Parathyroid adenoma (tissue), 2 donors: ENCODE measurements at regions not wholly inside any gene's neighbourhood (a gene's known extent, or its start where the extent isn't known, plus 50 kb on each side); places are given as distances from the start of the nearest gene placed in this dataset.
A peak's percentile ranks its signal among the peaks of the same experiment; 100 is the strongest.

Source experiments
- H2AFZ ChIP-seq: fragments of 300-600 bp; sonication (generic); one replicate; pipeline ENCODE4 v1.7.0; 2017; ENCODE audit warnings: antibody characterized with exemption, mild to moderate bottlenecking
- H3K27ac ChIP-seq: fragments of 300-600 bp; sonication (generic); one replicate; pipeline ENCODE4 v1.7.0; 2017
- H3K27me3 ChIP-seq: fragments of 300-600 bp; sonication (generic); one replicate; pipeline ENCODE4 v1.7.0; 2017; ENCODE audit warnings: low read length; ENCODE audit not compliant: control insufficient read depth, insufficient read depth
- H3K36me3 ChIP-seq: fragments of 300-600 bp; sonication (generic); one replicate; pipeline ENCODE4 v1.7.0; 2017; ENCODE audit warnings: low read length; ENCODE audit not compliant: control insufficient read depth, insufficient read depth
- H3K4me1 ChIP-seq: fragments of 300-600 bp; sonication (generic); one replicate; pipeline ENCODE4 v1.7.0; 2017; ENCODE audit warnings: control low read depth
- H3K4me2 ChIP-seq: fragments of 300-600 bp; sonication (generic); one replicate; pipeline ENCODE4 v1.7.0; 2017; ENCODE audit warnings: low read length
- H3K4me3 ChIP-seq: fragments of 300-600 bp; sonication (generic); one replicate; pipeline ENCODE4 v1.7.0; 2017; ENCODE audit warnings: low read depth, low read length
- H3K79me2 ChIP-seq: fragments of 300-600 bp; sonication (generic); one replicate; pipeline ENCODE4 v1.7.0; 2017; ENCODE audit warnings: control low read depth
- H3K9ac ChIP-seq: fragments of 300-600 bp; sonication (generic); one replicate; pipeline ENCODE4 v1.7.0; 2017; ENCODE audit warnings: mild to moderate bottlenecking
- H3K9me3 ChIP-seq: fragments of 300-600 bp; sonication (generic); one replicate; pipeline ENCODE4 v1.7.0; 2017; ENCODE audit warnings: low read length; ENCODE audit not compliant: control insufficient read depth
- TF ChIP-seq, protein P1 (sequence below): fragments of 300-600 bp; sonication (generic); IDR thresholded peaks from one replicate; pipeline ENCODE4 v1.7.0; 2017; ENCODE audit warnings: antibody characterized with exemption, mild to moderate bottlenecking
- donor health status: primary hyperparathyroidism.

GRCh38 chr18:24543086-24543794 lies 82.8 kb downstream of the HRH4 start:
- Histone ChIP-seq H3K79me2 (no peaks in the 10 kb centered on the region), H3K9me3 (no peaks in the 10 kb centered on the region), H3K36me3 (no peaks in the 10 kb centered on the region), H3K4me2 (no peak overlapping the region), H3K27ac (no peak overlapping the region), H2AFZ (no peak overlapping the region), H3K9ac (no peak overlapping the region), H3K27me3 (no peaks in the 10 kb centered on the region), H3K4me1 (peaks cover 4% of the 10 kb centered on the region), H3K4me3 (no peak overlapping the region)
- TF ChIP-seq, protein P1, sequence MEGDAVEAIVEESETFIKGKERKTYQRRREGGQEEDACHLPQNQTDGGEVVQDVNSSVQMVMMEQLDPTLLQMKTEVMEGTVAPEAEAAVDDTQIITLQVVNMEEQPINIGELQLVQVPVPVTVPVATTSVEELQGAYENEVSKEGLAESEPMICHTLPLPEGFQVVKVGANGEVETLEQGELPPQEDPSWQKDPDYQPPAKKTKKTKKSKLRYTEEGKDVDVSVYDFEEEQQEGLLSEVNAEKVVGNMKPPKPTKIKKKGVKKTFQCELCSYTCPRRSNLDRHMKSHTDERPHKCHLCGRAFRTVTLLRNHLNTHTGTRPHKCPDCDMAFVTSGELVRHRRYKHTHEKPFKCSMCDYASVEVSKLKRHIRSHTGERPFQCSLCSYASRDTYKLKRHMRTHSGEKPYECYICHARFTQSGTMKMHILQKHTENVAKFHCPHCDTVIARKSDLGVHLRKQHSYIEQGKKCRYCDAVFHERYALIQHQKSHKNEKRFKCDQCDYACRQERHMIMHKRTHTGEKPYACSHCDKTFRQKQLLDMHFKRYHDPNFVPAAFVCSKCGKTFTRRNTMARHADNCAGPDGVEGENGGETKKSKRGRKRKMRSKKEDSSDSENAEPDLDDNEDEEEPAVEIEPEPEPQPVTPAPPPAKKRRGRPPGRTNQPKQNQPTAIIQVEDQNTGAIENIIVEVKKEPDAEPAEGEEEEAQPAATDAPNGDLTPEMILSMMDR: no peak

GRCh38 chr18:24543795-24544498 lies 83.5 kb downstream of the HRH4 start:
- Histone ChIP-seq H3K79me2 (no peaks in the 10 kb centered on the region), H3K27me3 (no peaks in the 10 kb centered on the region), H3K4me2 (no peak overlapping the region), H3K36me3 (no peaks in the 10 kb centered on the region), H3K4me1 (peaks cover 4% of the 10 kb centered on the region), H3K4me3 (no peak overlapping the region), H2AFZ (no peak overlapping the region), H3K9me3 (no peaks in the 10 kb centered on the region), H3K27ac (no peak overlapping the region), H3K9ac (no peak overlapping the region)
- TF ChIP-seq, protein P1: peak; percentile 39

- Histone ChIP-seq H3K79me2 (no peaks in the 10 kb centered on the region), H3K4me1 (peaks cover 4% of the 10 kb centered on the region), H3K4me3 (no peak overlapping the region), H3K27ac (no peak overlapping the region), H3K36me3 (no peaks in the 10 kb centered on the region), H3K4me2 (no peak overlapping the region), H3K9me3 (no peaks in the 10 kb centered on the region), H3K27me3 (no peaks in the 10 kb centered on the region), H3K9ac (no peak overlapping the region), H2AFZ (no peak overlapping the region)
- TF ChIP-seq, protein P1: no peak
Measured at GRCh38 chr18:24544949-24545348, 84.5 kb downstream of the HRH4 start.

DNA sequence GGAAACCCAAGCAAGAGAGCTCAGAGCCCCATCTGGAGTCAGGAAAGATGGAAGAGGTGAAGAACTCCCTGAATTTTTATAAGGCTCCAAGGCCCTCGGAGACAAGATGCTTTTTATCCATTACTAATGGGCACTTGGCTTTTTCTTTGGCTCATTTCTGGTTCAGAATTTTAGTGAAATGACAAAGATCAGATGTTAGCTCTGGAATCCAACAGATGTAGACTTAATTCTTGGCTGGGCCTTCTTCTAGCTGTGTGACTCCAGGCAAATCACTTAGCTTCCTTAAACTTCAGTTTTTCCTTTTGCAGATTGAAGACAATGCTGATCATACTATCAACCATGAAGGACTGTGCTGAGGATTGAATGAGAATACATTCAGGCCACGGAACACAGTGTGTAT lies 85.2 kb downstream of the HRH4 start:
- Histone ChIP-seq H3K9me3 (no peaks in the 10 kb centered on the region), H3K9ac (no peak overlapping the region), H3K4me2 (no peak overlapping the region), H2AFZ (no peak overlapping the region), H3K4me3 (no peak overlapping the region), H3K79me2 (no peaks in the 10 kb centered on the region), H3K27ac (no peak overlapping the region), H3K36me3 (no peaks in the 10 kb centered on the region), H3K27me3 (no peaks in the 10 kb centered on the region), H3K4me1 (peaks cover 4% of the 10 kb centered on the region)
- TF ChIP-seq, protein P1: no peak
